GM06990 (cell line): ENCODE measurements at regions not wholly inside any gene's neighbourhood (a gene's known extent, or its start where the extent isn't known, plus 50 kb on each side); places are given as distances from the start of the nearest gene placed in this dataset.

ENCODE experiments used
- DNase-seq: peaks from one replicate; pipeline ENCODE4 v3.0.0-alpha.2; 2011; ENCODE audit not compliant: insufficient read length; ENCODE audit errors: extremely low read depth
- H3K27me3 ChIP-seq: replicated peaks from 2 replicates; pipeline ENCODE4 v1.6.0; 2011; ENCODE audit warnings: low read length; ENCODE audit not compliant: control insufficient read depth, insufficient read depth
- H3K36me3 ChIP-seq: 2 replicates; pipeline ENCODE4 v1.5.1; 2011; ENCODE audit warnings: low read length; ENCODE audit not compliant: control insufficient read depth, insufficient read depth
- H3K4me3 ChIP-seq: replicated peaks from 2 replicates; pipeline ENCODE4 v1.5.1; 2011; ENCODE audit warnings: low read depth, mild to moderate bottlenecking, control low read depth, low read length
- CTCF ChIP-seq: IDR thresholded peaks from 2 replicates; pipeline ENCODE4 v1.5.1; 2011; ENCODE audit warnings: low read length, control low read depth, mild to moderate bottlenecking, inconsistent platforms; ENCODE audit not compliant: insufficient read depth, poor library complexity, severe bottlenecking

- no peak for DNase-seq
- peaks cover 2% of the 10 kb centered on the region; the same call in 1 of the 2 replicates for H3K27me3 ChIP-seq
- H3K4me3 ChIP-seq: no peak overlapping the region
- H3K36me3 ChIP-seq: no peaks in the 10 kb centered on the region
- TF ChIP-seq CTCF: no peak
Measured at GRCh38 chr20:1793821-1794220, 101.4 kb upstream of the SIRPA start.

- no peaks in the 10 kb centered on the region for H3K36me3 ChIP-seq
- no peak overlapping the region for H3K4me3 ChIP-seq
- DNase-seq: no peak
- peaks cover 2% of the 10 kb centered on the region; the same call in 1 of the 2 replicates for H3K27me3 ChIP-seq
- no peak for TF ChIP-seq CTCF
Measured at GRCh38 chr20:1792274-1792673, 102.9 kb upstream of the SIRPA start.

GRCh38 chr20:1790386-1790785 lies 104.8 kb upstream of the SIRPA start:
- no peak for DNase-seq
- no peaks in the 10 kb centered on the region for H3K36me3 ChIP-seq
- TF ChIP-seq CTCF: no peak
- H3K27me3 ChIP-seq: peaks cover 3% of the 10 kb centered on the region; the same call in 1 of the 2 replicates
- no peak overlapping the region for H3K4me3 ChIP-seq

- DNase-seq: no peak
- H3K27me3 ChIP-seq: peaks cover 3% of the 10 kb centered on the region
Measured at GRCh38 chr20:1788044-1788443, 107.2 kb upstream of the SIRPA start.

GRCh38 chr20:1786486-1786885 lies 108.7 kb upstream of the SIRPA start:
- peaks cover 1% of the 10 kb centered on the region for H3K27me3 ChIP-seq
- DNase-seq: no peak
- TF ChIP-seq CTCF: no peak
- H3K36me3 ChIP-seq: no peaks in the 10 kb centered on the region
- H3K4me3 ChIP-seq: no peak overlapping the region

More at GRCh38 chr20:1788044-1788443, 107.2 kb upstream of the SIRPA start:
- TF ChIP-seq CTCF: no peak
- Histone ChIP-seq H3K4me3 (no peak overlapping the region), H3K36me3 (no peaks in the 10 kb centered on the region)

- Histone ChIP-seq H3K4me3 (no peak overlapping the region), H3K27me3 (peaks cover 1% of the 10 kb centered on the region), H3K36me3 (no peaks in the 10 kb centered on the region)
- TF ChIP-seq CTCF: no peak
- DNase-seq: no peak
Measured at GRCh38 chr20:1784586-1784985, 110.6 kb upstream of the SIRPA start.
